ENCODE measurements at regions not wholly inside any gene's neighbourhood (a gene's known extent, or its start where the extent isn't known, plus 50 kb on each side); places are given as distances from the start of the nearest gene placed in this dataset.

GRCh38 chr6:4693173-4693970 lies 82.8 kb upstream of the CDYL start:
- TF ChIP-seq, protein P1, sequence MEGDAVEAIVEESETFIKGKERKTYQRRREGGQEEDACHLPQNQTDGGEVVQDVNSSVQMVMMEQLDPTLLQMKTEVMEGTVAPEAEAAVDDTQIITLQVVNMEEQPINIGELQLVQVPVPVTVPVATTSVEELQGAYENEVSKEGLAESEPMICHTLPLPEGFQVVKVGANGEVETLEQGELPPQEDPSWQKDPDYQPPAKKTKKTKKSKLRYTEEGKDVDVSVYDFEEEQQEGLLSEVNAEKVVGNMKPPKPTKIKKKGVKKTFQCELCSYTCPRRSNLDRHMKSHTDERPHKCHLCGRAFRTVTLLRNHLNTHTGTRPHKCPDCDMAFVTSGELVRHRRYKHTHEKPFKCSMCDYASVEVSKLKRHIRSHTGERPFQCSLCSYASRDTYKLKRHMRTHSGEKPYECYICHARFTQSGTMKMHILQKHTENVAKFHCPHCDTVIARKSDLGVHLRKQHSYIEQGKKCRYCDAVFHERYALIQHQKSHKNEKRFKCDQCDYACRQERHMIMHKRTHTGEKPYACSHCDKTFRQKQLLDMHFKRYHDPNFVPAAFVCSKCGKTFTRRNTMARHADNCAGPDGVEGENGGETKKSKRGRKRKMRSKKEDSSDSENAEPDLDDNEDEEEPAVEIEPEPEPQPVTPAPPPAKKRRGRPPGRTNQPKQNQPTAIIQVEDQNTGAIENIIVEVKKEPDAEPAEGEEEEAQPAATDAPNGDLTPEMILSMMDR (IDR thresholded peaks at IDR 0.05): no peak
- no peak for TF ChIP-seq POLR2A (IDR thresholded peaks at IDR 0.05)
- TF ChIP-seq EP300 (IDR thresholded peaks at IDR 0.05): no peak

Measured in gastroesophageal sphincter (tissue), 3 donors.